ENCODE measurements at regions not wholly inside any gene's neighbourhood (a gene's known extent, or its start where the extent isn't known, plus 50 kb on each side); places are given as distances from the start of the nearest gene placed in this dataset.

DNA sequence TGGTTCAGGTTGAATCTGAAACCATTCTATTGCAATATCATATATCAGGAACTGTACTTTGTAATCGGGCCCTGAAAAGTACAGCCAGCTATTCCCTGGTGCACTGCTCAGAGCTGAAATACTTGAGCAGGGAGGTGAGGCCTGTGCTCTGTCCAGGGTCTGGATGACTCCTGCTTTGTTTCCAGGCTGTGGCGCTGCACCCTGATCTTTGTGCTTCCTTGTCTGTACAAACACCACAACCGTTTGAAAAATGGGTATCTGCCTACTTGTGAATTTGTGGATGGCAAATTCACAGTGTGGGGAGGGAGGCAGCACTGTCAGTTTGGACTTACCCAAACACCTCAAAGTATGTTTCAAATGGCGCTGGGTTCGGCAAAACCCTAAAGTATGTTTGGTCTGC is 155.4 kb upstream of the FAR2 start:
- no peaks in the 10 kb centered on the region for H3K27me3 ChIP-seq (ENCODE audit: insufficient read depth, low read depth, low read length)
- no peak overlapping the region for H3K9ac ChIP-seq (ENCODE audit: low read length)
- H3K79me2 ChIP-seq (replicated peaks; ENCODE audit: insufficient read depth, low read length) = no peaks in the 10 kb centered on the region
- H3K9me3 ChIP-seq (ENCODE audit: low read length) = no peaks in the 10 kb centered on the region
- no peak overlapping the region for H2AFZ ChIP-seq (ENCODE audit: low read depth, low read length)
- no peak overlapping the region for H3K4me2 ChIP-seq (ENCODE audit: low read length)
- H3K27ac ChIP-seq (ENCODE audit: low read length) = no peak overlapping the region
- no peaks in the 10 kb centered on the region for H3F3A ChIP-seq (ENCODE audit: insufficient read depth, low read length, poor library complexity, severe bottlenecking)
- no peak overlapping the region for H3K4me3 ChIP-seq (ENCODE audit: low read length)
- no peaks in the 10 kb centered on the region for H3K9me2 ChIP-seq (ENCODE audit: insufficient read depth, low read length)
- no peaks in the 10 kb centered on the region for H3K36me3 ChIP-seq (ENCODE audit: insufficient read depth, low read length)
- TF ChIP-seq TAF1 (IDR thresholded peaks at IDR 0.05; ENCODE audit: low read depth) (no peak), EP300 (conservative IDR thresholded peaks at IDR 0.05; ENCODE audit: poor library complexity, severe bottlenecking) (no peak), EZH2 (IDR thresholded peaks at IDR 0.05; ENCODE audit: borderline replicate concordance, insufficient read depth, low read length, poor library complexity, severe bottlenecking) (no peak), CTCF (IDR thresholded peaks at IDR 0.05; ENCODE audit: poor library complexity, severe bottlenecking) (no peak), MXI1 (conservative IDR thresholded peaks at IDR 0.05; ENCODE audit: poor library complexity, severe bottlenecking) (no peak), SMC3 (conservative IDR thresholded peaks at IDR 0.05; ENCODE audit: poor library complexity) (no peak), RAD21 (conservative IDR thresholded peaks at IDR 0.05) (no peak), POLR2AphosphoS5 (IDR thresholded peaks at IDR 0.05) (no peak)
- TF ChIP-seq, protein P1, sequence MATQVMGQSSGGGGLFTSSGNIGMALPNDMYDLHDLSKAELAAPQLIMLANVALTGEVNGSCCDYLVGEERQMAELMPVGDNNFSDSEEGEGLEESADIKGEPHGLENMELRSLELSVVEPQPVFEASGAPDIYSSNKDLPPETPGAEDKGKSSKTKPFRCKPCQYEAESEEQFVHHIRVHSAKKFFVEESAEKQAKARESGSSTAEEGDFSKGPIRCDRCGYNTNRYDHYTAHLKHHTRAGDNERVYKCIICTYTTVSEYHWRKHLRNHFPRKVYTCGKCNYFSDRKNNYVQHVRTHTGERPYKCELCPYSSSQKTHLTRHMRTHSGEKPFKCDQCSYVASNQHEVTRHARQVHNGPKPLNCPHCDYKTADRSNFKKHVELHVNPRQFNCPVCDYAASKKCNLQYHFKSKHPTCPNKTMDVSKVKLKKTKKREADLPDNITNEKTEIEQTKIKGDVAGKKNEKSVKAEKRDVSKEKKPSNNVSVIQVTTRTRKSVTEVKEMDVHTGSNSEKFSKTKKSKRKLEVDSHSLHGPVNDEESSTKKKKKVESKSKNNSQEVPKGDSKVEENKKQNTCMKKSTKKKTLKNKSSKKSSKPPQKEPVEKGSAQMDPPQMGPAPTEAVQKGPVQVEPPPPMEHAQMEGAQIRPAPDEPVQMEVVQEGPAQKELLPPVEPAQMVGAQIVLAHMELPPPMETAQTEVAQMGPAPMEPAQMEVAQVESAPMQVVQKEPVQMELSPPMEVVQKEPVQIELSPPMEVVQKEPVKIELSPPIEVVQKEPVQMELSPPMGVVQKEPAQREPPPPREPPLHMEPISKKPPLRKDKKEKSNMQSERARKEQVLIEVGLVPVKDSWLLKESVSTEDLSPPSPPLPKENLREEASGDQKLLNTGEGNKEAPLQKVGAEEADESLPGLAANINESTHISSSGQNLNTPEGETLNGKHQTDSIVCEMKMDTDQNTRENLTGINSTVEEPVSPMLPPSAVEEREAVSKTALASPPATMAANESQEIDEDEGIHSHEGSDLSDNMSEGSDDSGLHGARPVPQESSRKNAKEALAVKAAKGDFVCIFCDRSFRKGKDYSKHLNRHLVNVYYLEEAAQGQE (IDR thresholded peaks at IDR 0.05; ENCODE audit: borderline replicate concordance) = no peak
- H4K20me1 ChIP-seq (ENCODE audit: insufficient read depth) = no peaks in the 10 kb centered on the region

DNA sequence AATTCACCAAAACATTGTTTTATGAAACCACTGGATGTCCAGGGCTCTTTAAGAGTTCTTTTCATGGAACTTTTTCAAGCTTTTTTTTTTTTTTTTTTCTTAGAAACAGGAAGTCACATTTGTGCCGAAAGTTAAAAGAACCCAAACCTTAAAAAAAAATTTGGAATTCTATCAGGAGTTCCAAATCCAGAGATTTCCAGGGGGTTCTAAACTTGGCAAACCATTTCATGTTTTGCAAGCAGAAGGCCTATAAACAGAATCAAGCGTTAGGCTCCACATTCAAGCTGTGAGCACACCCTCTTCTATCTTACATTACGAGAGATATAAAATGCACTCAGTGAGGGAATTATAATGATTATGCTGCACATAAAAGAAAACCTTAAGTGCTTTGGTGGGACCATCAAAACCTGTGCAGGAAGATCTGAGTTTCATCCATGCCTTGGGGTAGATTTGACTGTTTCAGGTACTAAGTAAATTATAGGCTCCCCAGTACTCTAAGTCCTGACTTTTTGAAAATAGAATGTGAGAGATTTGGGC is 154.8 kb upstream of the FAR2 start:
- Histone ChIP-seq H3K27ac (ENCODE audit: low read length) (no peak overlapping the region), H3K4me2 (ENCODE audit: low read length) (no peak overlapping the region), H3K79me2 (replicated peaks; ENCODE audit: insufficient read depth, low read length) (no peaks in the 10 kb centered on the region), H3K36me3 (ENCODE audit: insufficient read depth, low read length) (no peaks in the 10 kb centered on the region), H3K27me3 (ENCODE audit: insufficient read depth, low read depth, low read length) (no peaks in the 10 kb centered on the region), H4K20me1 (ENCODE audit: insufficient read depth) (no peaks in the 10 kb centered on the region), H3K9me2 (ENCODE audit: insufficient read depth, low read length) (no peaks in the 10 kb centered on the region), H2AFZ (ENCODE audit: low read depth, low read length) (no peak overlapping the region), H3K9me3 (ENCODE audit: low read length) (no peaks in the 10 kb centered on the region), H3K4me3 (ENCODE audit: low read length) (no peak overlapping the region), H3K9ac (ENCODE audit: low read length) (no peak overlapping the region), H3F3A (ENCODE audit: insufficient read depth, low read length, poor library complexity, severe bottlenecking) (no peaks in the 10 kb centered on the region)
- TF ChIP-seq CTCF (IDR thresholded peaks at IDR 0.05; ENCODE audit: poor library complexity, severe bottlenecking) (no peak), EZH2 (IDR thresholded peaks at IDR 0.05; ENCODE audit: borderline replicate concordance, insufficient read depth, low read length, poor library complexity, severe bottlenecking) (no peak), SMC3 (conservative IDR thresholded peaks at IDR 0.05; ENCODE audit: poor library complexity) (no peak), EP300 (conservative IDR thresholded peaks at IDR 0.05; ENCODE audit: poor library complexity, severe bottlenecking) (no peak)
